HepG2 (cell line): ENCODE measurements at regions not wholly inside any gene's neighbourhood (a gene's known extent, or its start where the extent isn't known, plus 50 kb on each side); places are given as distances from the start of the nearest gene placed in this dataset.

ENCODE experiments used
- BCL3 ChIP-seq: sonication (generic); formaldehyde crosslinking; IDR thresholded peaks from 2 replicates; pipeline ENCODE4 v1.5.1; 2020; ENCODE audit warnings: mild to moderate bottlenecking, missing genetic modification reagents, moderate library complexity
- ZFP91 ChIP-seq: sonication (generic); formaldehyde crosslinking; IDR thresholded peaks from 2 replicates; pipeline ENCODE4 v1.9.0; 2022; ENCODE audit warnings: missing genetic modification reagents, mild to moderate bottlenecking, borderline replicate concordance
- ZNF124 ChIP-seq: sonication (generic); formaldehyde crosslinking; IDR thresholded peaks from 2 replicates; pipeline ENCODE4 v1.4.0; 2020; ENCODE audit warnings: missing genetic modification reagents
- ZNF234 ChIP-seq: sonication (generic); formaldehyde crosslinking; conservative IDR thresholded peaks from 2 replicates; pipeline ENCODE4 v1.5.1; 2020; ENCODE audit warnings: mild to moderate bottlenecking, missing genetic modification reagents
- ZNF274 ChIP-seq: sonication (generic); formaldehyde crosslinking; IDR thresholded peaks from 2 replicates; pipeline ENCODE4 v1.5.1; 2020; ENCODE audit warnings: mild to moderate bottlenecking, missing genetic modification reagents

GRCh38 chr2:15804246-15804619 is 136.1 kb upstream of the MYCN start:
- TF ChIP-seq ZNF274 (no peak), BCL3 (CRISPR knock-in tag) (no peak), ZNF124 (no peak), ZFP91 (CRISPR knock-in tag) (no peak), ZNF234 (CRISPR knock-in tag) (no peak)
